ENCODE measurements at regions not wholly inside any gene's neighbourhood (a gene's known extent, or its start where the extent isn't known, plus 50 kb on each side); places are given as distances from the start of the nearest gene placed in this dataset.

GRCh38 chr13:48819376-48819775 is 156.3 kb upstream of the FNDC3A start:
- no peak for TF ChIP-seq EP300 (IDR thresholded peaks at IDR 0.05)
- TF ChIP-seq, protein P1, sequence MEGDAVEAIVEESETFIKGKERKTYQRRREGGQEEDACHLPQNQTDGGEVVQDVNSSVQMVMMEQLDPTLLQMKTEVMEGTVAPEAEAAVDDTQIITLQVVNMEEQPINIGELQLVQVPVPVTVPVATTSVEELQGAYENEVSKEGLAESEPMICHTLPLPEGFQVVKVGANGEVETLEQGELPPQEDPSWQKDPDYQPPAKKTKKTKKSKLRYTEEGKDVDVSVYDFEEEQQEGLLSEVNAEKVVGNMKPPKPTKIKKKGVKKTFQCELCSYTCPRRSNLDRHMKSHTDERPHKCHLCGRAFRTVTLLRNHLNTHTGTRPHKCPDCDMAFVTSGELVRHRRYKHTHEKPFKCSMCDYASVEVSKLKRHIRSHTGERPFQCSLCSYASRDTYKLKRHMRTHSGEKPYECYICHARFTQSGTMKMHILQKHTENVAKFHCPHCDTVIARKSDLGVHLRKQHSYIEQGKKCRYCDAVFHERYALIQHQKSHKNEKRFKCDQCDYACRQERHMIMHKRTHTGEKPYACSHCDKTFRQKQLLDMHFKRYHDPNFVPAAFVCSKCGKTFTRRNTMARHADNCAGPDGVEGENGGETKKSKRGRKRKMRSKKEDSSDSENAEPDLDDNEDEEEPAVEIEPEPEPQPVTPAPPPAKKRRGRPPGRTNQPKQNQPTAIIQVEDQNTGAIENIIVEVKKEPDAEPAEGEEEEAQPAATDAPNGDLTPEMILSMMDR (IDR thresholded peaks at IDR 0.05), result no peak
